ENCODE measurements at regions not wholly inside any gene's neighbourhood (a gene's known extent, or its start where the extent isn't known, plus 50 kb on each side); places are given as distances from the start of the nearest gene placed in this dataset.
A peak's percentile ranks its signal among the peaks of the same experiment; 100 is the strongest.

GRCh38 chrX:39667736-39668482 is 429.8 kb downstream of the BCOR start:
- no peak overlapping the region for H3K9ac ChIP-seq
- no peaks in the 10 kb centered on the region for H3K79me2 ChIP-seq (ENCODE audit: insufficient read depth)
- no peaks in the 10 kb centered on the region for H3K9me3 ChIP-seq
- ChIA-PET CTCF (no interaction called here), POLR2A (no interaction called here)
- no peak overlapping the region for H3K4me3 ChIP-seq (ENCODE audit: low read depth in 2 of 2, low read length in 1 of 2)
- H4K20me1 ChIP-seq (ENCODE audit: insufficient read depth), result no peaks in the 10 kb centered on the region
- peaks cover 0 to 12% of the 10 kb centered on the region in 2 experiments; a peak in 1 of 4 replicates for H3K4me1 ChIP-seq (ENCODE audit: control insufficient read depth in 1 of 2, insufficient read depth in 2 of 2, low read depth in 1 of 2, low read length in 1 of 2)
- TF ChIP-seq, protein P1, sequence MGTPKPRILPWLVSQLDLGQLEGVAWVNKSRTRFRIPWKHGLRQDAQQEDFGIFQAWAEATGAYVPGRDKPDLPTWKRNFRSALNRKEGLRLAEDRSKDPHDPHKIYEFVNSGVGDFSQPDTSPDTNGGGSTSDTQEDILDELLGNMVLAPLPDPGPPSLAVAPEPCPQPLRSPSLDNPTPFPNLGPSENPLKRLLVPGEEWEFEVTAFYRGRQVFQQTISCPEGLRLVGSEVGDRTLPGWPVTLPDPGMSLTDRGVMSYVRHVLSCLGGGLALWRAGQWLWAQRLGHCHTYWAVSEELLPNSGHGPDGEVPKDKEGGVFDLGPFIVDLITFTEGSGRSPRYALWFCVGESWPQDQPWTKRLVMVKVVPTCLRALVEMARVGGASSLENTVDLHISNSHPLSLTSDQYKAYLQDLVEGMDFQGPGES (IDR thresholded peaks at IDR 0.05; ENCODE audit: low read depth, low read length), result no peak
- TF ChIP-seq, protein P2, sequence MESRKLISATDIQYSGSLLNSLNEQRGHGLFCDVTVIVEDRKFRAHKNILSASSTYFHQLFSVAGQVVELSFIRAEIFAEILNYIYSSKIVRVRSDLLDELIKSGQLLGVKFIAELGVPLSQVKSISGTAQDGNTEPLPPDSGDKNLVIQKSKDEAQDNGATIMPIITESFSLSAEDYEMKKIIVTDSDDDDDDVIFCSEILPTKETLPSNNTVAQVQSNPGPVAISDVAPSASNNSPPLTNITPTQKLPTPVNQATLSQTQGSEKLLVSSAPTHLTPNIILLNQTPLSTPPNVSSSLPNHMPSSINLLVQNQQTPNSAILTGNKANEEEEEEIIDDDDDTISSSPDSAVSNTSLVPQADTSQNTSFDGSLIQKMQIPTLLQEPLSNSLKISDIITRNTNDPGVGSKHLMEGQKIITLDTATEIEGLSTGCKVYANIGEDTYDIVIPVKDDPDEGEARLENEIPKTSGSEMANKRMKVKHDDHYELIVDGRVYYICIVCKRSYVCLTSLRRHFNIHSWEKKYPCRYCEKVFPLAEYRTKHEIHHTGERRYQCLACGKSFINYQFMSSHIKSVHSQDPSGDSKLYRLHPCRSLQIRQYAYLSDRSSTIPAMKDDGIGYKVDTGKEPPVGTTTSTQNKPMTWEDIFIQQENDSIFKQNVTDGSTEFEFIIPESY (IDR thresholded peaks at IDR 0.05; ENCODE audit: borderline replicate concordance, low read depth), result no peak
- no peak for TF ChIP-seq TAF1 (IDR thresholded peaks at IDR 0.05; ENCODE audit: borderline replicate concordance, low read depth, low read length)
- TF ChIP-seq, protein P3, sequence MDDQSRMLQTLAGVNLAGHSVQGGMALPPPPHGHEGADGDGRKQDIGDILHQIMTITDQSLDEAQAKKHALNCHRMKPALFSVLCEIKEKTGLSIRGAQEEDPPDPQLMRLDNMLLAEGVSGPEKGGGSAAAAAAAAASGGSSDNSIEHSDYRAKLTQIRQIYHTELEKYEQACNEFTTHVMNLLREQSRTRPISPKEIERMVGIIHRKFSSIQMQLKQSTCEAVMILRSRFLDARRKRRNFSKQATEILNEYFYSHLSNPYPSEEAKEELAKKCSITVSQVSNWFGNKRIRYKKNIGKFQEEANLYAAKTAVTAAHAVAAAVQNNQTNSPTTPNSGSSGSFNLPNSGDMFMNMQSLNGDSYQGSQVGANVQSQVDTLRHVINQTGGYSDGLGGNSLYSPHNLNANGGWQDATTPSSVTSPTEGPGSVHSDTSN (IDR thresholded peaks at IDR 0.05), result no peak
- no peak for TF ChIP-seq JUND (IDR thresholded peaks at IDR 0.05)
- no peak for TF ChIP-seq GATA2 (CRISPR knock-in tag; IDR thresholded peaks at IDR 0.05)
- TF ChIP-seq, protein P4, sequence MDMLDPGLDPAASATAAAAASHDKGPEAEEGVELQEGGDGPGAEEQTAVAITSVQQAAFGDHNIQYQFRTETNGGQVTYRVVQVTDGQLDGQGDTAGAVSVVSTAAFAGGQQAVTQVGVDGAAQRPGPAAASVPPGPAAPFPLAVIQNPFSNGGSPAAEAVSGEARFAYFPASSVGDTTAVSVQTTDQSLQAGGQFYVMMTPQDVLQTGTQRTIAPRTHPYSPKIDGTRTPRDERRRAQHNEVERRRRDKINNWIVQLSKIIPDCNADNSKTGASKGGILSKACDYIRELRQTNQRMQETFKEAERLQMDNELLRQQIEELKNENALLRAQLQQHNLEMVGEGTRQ (IDR thresholded peaks at IDR 0.05; ENCODE audit: borderline replicate concordance, low read depth, low read length), result no peak
- no peak for TF ChIP-seq RFX5 (IDR thresholded peaks at IDR 0.05; ENCODE audit: low read length)
- TF ChIP-seq CHD2 (IDR thresholded peaks at IDR 0.05; ENCODE audit: low read length, partially characterized antibody), result no peak
- no peak for TF ChIP-seq SIN3A (IDR thresholded peaks at IDR 0.05; ENCODE audit: borderline replicate concordance, low read depth, low read length)
- no peak for TF ChIP-seq FOSL2 (IDR thresholded peaks at IDR 0.05; ENCODE audit: borderline replicate concordance, low read depth)
- TF ChIP-seq MAX (IDR thresholded peaks at IDR 0.05; ENCODE audit: low read depth), result no peak
- no peak for TF ChIP-seq MXI1 (IDR thresholded peaks at IDR 0.05; ENCODE audit: low read depth, low read length)
- TF ChIP-seq RAD21 (IDR thresholded peaks at IDR 0.05; ENCODE audit: low read length), result no peak
- H3K27ac ChIP-seq (ENCODE audit: low read depth in 2 of 2, low read length in 1 of 2), result peak overlapping the region; percentile 71 to 76; a peak in 3 of 4 replicates
- H3K27me3 ChIP-seq (ENCODE audit: insufficient read depth), result no peaks in the 10 kb centered on the region
- no peak overlapping the region for H2AFZ ChIP-seq (ENCODE audit: low read depth)
- no peak for DNase-seq
- H3K36me3 ChIP-seq (replicated peaks in 1 of 2; ENCODE audit: control insufficient read depth in 1 of 2, insufficient read depth in 2 of 2, low read length in 1 of 2), result no peaks in the 10 kb centered on the region
- H3F3A ChIP-seq (replicated peaks; ENCODE audit: insufficient read depth), result no peaks in the 10 kb centered on the region
- H3K9me2 ChIP-seq, result no peaks in the 10 kb centered on the region
- 35% methylated on average over 7 of the region's 9 CpGs for WGBS (ENCODE audit: low lambda C conversion rate)
- H3K4me2 ChIP-seq, result no peak overlapping the region
